ENCODE measurements at regions not wholly inside any gene's neighbourhood (a gene's known extent, or its start where the extent isn't known, plus 50 kb on each side); places are given as distances from the start of the nearest gene placed in this dataset.
"Not testable (repeated sequence)": the region's sequence is repeated elsewhere in the genome, so short reads cannot be mapped to it uniquely, and the experiment has no call there.

DNA sequence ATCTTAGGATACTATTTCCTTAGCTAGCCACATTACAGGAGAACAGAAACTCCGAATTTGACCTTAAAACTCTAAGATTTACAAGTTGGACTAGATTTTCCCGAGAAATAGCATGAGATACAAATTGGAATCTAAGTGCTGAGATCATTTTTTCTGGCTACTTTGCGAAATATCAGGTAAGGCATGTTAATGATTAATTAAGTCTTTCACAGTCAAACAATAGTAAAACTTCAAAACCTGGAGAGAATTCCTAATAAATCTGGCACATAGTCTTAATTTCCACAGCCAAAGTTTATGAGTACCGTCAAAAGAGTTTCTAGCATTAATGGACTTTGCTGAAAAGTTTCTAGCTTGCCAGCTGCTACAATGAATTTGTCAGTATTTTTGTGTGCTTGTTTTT, 379.5 kb upstream of the TOM1L1 start:
- no peak for DNase-seq

DNA sequence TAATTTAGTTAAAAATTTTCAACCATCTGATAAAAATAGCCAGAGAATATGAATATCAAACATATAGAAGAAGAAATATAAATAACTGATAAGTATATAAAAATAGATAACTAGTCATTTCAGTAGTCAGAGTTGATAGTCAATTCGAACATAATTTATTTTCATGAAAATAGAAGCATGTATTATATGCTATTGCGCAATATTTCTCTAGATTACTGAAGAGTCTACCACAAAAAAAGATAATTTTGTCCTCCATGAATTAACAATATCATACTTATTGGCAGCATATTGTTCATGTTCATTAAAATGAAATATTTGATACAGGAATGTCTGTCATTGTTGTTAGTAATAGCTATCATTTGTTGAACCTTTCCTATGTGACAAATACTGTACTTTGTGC, 376.2 kb upstream of the TOM1L1 start:
- no peak for DNase-seq

DNA sequence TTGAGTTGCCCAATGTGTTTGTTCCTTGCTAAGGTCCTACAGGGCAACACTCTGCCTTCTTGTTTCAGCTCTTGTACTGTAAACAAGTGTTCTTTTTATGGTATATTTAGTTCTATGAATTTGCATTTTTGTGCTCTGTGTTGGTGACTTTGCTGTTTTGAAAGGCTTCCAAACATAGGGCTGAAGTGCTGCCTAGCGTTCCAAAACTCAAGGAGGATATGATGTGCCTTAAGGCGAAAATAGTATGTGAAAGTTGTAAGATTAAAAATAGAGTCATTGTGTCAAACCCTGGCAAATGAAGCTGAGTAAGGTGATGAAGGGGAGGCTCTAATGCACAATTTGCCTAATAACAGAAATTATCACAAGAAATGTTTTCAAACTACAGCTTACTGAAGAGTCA, 372.7 kb upstream of the TOM1L1 start:
- no peak for DNase-seq

- DNase-seq = no peak
These were observed 370.3 kb upstream of the TOM1L1 start for GRCh38 chr17:54530398-54530797.

- DNase-seq = no peak
These were observed 364.3 kb upstream of the TOM1L1 start for GRCh38 chr17:54536306-54536705.

GRCh38 chr17:54537656-54538055, 363.0 kb upstream of the TOM1L1 start:
- DNase-seq = no peak

GRCh38 chr17:54544249-54544648, 356.4 kb upstream of the TOM1L1 start:
- DNase-seq = no peak

DNA sequence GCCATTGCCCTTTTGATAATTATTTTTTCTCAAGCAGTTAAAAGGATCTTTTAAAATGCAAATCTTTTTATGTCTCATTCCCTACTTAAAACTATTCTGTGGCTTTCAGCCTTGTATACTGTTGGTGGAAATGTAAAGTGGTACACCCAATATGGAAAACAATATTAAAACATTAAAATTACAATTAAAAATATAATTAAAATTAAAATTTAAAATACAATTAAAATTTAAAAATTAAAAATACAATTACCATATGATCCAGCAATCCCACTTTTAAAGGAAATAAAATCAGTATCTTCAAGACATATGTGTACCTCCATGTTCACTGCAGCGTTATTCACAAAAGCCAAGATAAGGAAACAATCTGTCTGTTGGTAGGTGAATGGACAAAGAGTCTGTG, 340.8 kb upstream of the TOM1L1 start:
- DNase-seq = no peak

- DNase-seq = no peak
These were observed 292.0 kb upstream of the TOM1L1 start for GRCh38 chr17:54608634-54609155.

DNA sequence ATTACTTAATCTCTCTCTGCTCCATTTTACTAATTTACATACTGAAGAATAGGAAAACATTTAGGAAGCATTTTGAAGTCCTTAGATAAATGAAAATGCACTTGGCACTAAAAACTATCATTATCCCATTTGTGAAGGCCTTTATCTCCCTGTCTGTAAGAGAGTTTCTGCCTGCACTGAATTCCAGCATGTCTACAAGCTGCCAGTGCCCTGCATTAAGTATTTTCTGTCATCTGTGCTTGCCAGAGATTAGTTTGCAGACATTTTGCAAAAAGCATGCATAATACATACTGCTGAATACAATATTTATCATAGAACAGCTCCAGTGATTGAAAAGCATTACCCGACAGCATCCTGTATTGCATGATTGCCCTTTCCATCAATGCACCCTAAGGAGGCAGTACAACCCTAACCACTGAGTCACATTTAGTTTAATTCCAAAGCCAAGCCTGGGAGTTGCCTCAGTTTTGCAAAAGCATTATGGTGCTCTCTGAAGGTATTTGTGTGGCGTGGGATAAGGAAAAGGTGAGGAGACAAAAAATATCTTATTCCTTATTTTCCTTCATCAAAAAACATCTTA, 280.2 kb upstream of the TOM1L1 start:
- no peak for DNase-seq

DNA sequence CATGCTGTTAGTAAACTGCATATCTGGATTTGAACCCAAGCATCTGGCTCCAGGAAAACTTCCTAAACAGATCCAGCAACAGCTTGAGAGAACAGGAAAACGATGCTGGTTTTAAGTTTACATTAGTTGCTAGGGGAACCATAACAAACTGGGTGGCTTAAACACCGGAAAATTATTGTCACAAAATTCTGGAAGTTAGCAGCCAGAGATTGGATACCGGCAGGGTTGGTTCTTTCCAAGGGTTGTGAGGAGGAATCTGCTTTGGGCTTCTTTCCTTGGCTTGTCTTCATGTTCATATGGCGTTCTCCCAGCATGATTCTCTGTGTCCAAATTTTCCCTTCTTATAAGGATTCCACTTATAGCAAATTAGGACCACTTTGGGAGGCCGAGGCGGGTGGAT, 276.9 kb upstream of the TOM1L1 start:
- no peak for DNase-seq

- DNase-seq = no peak
These were observed 274.4 kb upstream of the TOM1L1 start for GRCh38 chr17:54626146-54626703.

- not testable (repeated sequence) for DNase-seq
These were observed 261.2 kb upstream of the TOM1L1 start for GRCh38 chr17:54639426-54639825.

DNA sequence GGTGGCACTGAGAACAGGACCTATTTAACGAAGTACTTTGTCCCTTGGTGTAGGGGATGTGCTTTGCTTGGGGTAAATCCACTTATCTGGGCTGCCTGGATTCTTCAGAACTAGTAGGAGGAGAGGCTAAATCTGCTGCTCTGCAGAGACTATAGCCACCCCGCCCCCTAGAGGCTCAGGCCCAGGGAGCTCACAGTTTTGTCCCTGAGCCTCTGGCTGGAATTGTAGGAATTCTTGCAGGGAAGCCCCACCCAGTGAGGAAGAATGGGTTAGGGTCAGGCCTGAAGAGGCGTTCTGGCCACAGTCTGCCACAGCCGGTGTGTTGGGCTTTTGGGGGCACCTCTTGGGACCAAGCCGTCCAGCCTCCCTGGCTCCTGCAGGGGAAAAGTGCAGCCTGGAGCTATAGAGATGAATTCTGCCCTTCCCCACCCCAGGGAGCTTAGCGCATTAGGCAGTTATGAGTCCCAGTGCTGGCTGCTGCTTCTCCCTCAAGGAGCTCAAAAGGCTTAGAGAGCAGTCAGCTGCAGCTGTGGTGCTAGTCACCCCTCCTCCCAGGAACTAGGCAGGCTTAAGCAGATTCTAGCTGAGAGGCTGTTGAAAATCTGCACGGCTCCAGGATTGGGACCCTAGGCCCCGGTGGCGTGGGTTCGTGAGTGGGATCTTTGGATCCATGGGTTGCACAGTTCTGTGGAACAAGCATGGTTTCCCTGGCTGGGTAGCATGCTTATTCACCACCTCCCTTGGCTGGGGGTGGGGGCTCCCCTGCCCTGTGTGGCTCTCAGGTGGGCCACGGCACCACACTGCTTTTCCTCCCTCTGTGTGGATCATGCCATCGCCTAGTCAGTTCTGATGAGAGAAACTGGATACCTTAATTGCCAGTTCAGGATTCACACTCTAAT, 237.4 kb upstream of the TOM1L1 start:
- DNase-seq = no peak

DNA sequence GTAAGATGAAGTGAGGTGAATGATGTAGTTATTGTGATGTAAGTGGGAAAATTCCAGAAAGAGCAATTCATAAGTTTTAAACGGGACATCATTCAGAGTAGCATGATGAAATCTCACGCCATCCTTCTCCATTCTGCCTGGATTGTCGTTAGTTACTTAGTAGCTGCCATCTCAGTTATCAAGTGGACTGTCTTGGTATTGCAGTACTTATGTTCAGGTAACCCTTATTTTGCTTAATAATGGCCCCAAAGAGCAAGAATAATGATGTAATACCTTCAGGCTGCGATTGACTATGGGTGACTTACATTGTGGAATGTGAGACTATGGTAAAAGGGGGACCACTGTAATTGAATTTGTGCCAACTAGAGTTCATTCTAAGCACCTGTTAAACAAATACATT, 234.1 kb upstream of the TOM1L1 start:
- no peak for DNase-seq

- no peak for DNase-seq
These were observed 222.5 kb upstream of the TOM1L1 start for GRCh38 chr17:54678158-54678557.

DNA sequence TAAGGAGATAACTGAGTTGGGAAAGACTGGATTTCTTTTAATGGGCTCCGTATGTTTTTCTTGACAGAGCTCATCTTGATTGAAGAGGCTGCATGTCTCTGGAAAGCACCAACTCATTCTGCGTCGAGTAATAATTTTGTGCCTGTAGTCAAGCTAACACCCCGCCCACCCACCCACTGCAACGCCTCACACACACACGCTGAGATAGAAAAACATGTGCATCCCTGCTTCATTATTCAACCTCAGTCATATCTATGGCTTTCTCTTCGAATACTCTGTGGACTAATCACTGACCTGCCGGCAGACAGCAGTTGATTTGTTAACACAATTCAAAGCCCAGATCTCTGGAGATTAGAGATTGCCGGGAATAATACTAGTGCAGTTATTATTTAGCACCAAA, 220.2 kb upstream of the TOM1L1 start:
- DNase-seq = no peak

- DNase-seq = no peak
These were observed 206.3 kb upstream of the TOM1L1 start for GRCh38 chr17:54694287-54694887.

GRCh38 chr17:54712798-54713197, 187.9 kb upstream of the TOM1L1 start:
- not testable (repeated sequence) for DNase-seq

- DNase-seq = no peak
These were observed 182.4 kb upstream of the TOM1L1 start for GRCh38 chr17:54718286-54718685.

- no peak for DNase-seq
These were observed 173.0 kb upstream of the TOM1L1 start for GRCh38 chr17:54727624-54728023.

DNA sequence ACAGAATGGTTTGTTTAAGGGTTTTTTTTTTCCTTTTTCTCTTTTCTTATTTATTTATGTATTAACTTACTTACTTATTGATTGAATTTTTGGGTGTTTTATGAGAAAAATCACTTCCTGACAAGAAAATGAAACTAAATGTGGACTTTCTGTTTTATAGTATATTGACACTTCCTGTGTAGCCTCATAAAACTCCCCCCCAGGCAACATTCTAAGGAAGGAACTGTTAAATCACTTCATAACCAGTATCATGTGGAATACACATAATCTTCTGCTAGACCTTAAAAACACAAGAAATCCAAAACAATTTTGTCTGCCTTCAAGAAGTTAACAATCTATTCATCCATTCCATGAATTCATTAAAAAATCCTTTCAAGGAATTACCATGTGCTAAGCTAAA, 164.1 kb upstream of the TOM1L1 start:
- no peak for DNase-seq

GRCh38 chr17:54738496-54738895, 162.2 kb upstream of the TOM1L1 start:
- no peak for DNase-seq

All from inflammatory macrophage (primary cell).